GM23338 (cell line): ENCODE measurements at regions not wholly inside any gene's neighbourhood (a gene's known extent, or its start where the extent isn't known, plus 50 kb on each side); places are given as distances from the start of the nearest gene placed in this dataset.

Experiments
- CTCF ChIP-seq, 2 experiments: fragments of 200-600 bp in 1 of 2; sonication (generic) in 1 of 2; conservative IDR thresholded peaks; 2 replicates each; pipeline versions ENCODE4 v1.5.1 to v1.6.1; 2016 to 2017; ENCODE audit warnings: antibody characterized with exemption in 2 of 2, low read depth in 2 of 2, mild to moderate bottlenecking in 2 of 2, moderate library complexity in 1 of 2
- EZH2 ChIP-seq: fragments of 200-600 bp; sonication (generic); IDR thresholded peaks from one replicate; pipeline ENCODE4 v1.8.0; 2017; ENCODE audit warnings: antibody characterized with exemption, mild to moderate bottlenecking, low read depth; ENCODE audit not compliant: unreplicated experiment
- EZH2phosphoT487 ChIP-seq: fragments of 200-600 bp; sonication (generic); IDR thresholded peaks from one replicate; pipeline ENCODE4 v1.8.1; 2018; ENCODE audit warnings: antibody characterized with exemption; ENCODE audit not compliant: unreplicated experiment
- POLR2AphosphoS5 ChIP-seq: IDR thresholded peaks from 2 replicates; pipeline ENCODE4 v1.6.1; 2016; ENCODE audit warnings: antibody characterized with exemption, low read depth
- REST ChIP-seq: IDR thresholded peaks from one replicate; pipeline ENCODE4 v1.6.1; 2018; ENCODE audit warnings: antibody characterized with exemption; ENCODE audit not compliant: unreplicated experiment
- STAT1 ChIP-seq: IDR thresholded peaks from one replicate; pipeline ENCODE4 v1.6.1; 2016; ENCODE audit warnings: antibody characterized with exemption; ENCODE audit not compliant: unreplicated experiment
- ZNF331 ChIP-seq: fragments of 250-450 bp; sonication (Bioruptor Pico); IDR thresholded peaks from 2 replicates; pipeline ENCODE4 v1.5.0; 2020; ENCODE audit warnings: low read depth, mild to moderate bottlenecking, moderate library complexity
- TF ChIP-seq, protein P1 (sequence below): IDR thresholded peaks from 2 replicates; pipeline ENCODE4 v1.6.1; 2016; ENCODE audit warnings: antibody characterized with exemption

DNA sequence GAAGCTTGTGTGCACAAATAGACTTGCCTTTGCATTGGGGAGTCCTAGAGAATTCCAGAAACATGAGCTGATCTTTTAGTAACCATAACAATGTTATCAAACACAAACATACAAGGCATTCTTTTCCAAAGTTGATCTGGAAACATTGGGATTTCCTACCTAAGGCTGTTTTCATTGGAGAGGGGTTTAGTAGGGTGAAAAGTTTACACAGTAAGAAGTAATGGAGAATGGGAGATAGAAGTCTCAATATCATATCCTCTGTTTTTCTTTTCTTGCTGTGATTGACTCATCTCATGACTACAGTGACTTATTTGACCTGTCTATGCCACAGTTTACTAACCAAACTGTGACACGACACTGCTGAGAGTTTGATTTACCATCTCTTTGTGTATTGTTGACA, 65.6 kb upstream of the PLA2G4A start:
- TF ChIP-seq CTCF (conservative IDR thresholded peaks at IDR 0.05; ENCODE audit: low read depth in 2 of 2) (no peak), EZH2 (no peak), POLR2AphosphoS5 (no peak), REST (no peak), EZH2phosphoT487 (no peak), STAT1 (no peak), ZNF331 (CRISPR knock-in tag) (no peak)
- TF ChIP-seq, protein P1, sequence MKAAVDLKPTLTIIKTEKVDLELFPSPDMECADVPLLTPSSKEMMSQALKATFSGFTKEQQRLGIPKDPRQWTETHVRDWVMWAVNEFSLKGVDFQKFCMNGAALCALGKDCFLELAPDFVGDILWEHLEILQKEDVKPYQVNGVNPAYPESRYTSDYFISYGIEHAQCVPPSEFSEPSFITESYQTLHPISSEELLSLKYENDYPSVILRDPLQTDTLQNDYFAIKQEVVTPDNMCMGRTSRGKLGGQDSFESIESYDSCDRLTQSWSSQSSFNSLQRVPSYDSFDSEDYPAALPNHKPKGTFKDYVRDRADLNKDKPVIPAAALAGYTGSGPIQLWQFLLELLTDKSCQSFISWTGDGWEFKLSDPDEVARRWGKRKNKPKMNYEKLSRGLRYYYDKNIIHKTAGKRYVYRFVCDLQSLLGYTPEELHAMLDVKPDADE, result no peak
